H1 (cell line): ENCODE measurements at regions not wholly inside any gene's neighbourhood (a gene's known extent, or its start where the extent isn't known, plus 50 kb on each side); places are given as distances from the start of the nearest gene placed in this dataset.

Experiments used
- CTCF ChIA-PET: fragments of 300-600 bp; sonication (Branson Sonifier 250); formaldehyde crosslinking; loops from one replicate; lab custom pipeline; 2021; ENCODE audit not compliant: partially characterized antibody; lab: Charles Lee
- POLR2A ChIA-PET: fragments of 300-600 bp; sonication (Branson Sonifier 250); formaldehyde crosslinking; loops from one replicate; lab custom pipeline; 2021; ENCODE audit warnings: inconsistent platforms; ENCODE audit not compliant: partially characterized antibody; lab: Charles Lee
- DNase-seq, 2 experiments: peaks; one replicate each; pipeline versions ENCODE4 v3.0.0 to v3.0.0-alpha.2; 2010 to 2022; ENCODE audit warnings: low spot score in 2 of 2, low read depth in 1 of 2, mixed read lengths in 1 of 2
- FAIRE-seq: peaks from 2 replicates; lab custom pipeline; 2011; peaks lifted over from hg19 to GRCh38; lab: Jason Lieb, UNC
- H2AFZ ChIP-seq: 2 replicates; pipeline ENCODE4 v1.8.1; 2012; ENCODE audit warnings: low read length, inconsistent platforms
- H2AK5ac ChIP-seq: 2 replicates; pipeline ENCODE4 v1.6.1; 2013; ENCODE audit warnings: low read depth, low read length
- H2BK120ac ChIP-seq: replicated peaks from 2 replicates; pipeline ENCODE3; 2013; ENCODE audit warnings: low read depth, low read length, inconsistent platforms
- H2BK12ac ChIP-seq: 2 replicates; pipeline ENCODE4 v1.6.1; 2013; ENCODE audit warnings: low read depth, low read length
- H2BK15ac ChIP-seq: 2 replicates; pipeline ENCODE4 v1.6.1; 2013; ENCODE audit warnings: low read length
- H2BK20ac ChIP-seq: 2 replicates; pipeline ENCODE4 v1.6.1; 2013; ENCODE audit warnings: low read length
- H2BK5ac ChIP-seq: 2 replicates; pipeline ENCODE4 v1.6.1; 2013; ENCODE audit warnings: low read depth, low read length
- H3K14ac ChIP-seq: 2 replicates; pipeline ENCODE4 v1.6.1; 2013; ENCODE audit warnings: inconsistent platforms; ENCODE audit not compliant: insufficient read length
- H3K18ac ChIP-seq: 2 replicates; pipeline ENCODE4 v1.6.1; 2013; ENCODE audit warnings: low read length; ENCODE audit errors: extremely low read depth
- H3K23ac ChIP-seq: 2 replicates; pipeline ENCODE4 v1.6.1; 2013; ENCODE audit warnings: inconsistent platforms; ENCODE audit not compliant: insufficient read length
- H3K23me2 ChIP-seq: 2 replicates; pipeline ENCODE4 v1.6.1; 2013; ENCODE audit warnings: low read depth, low read length
- H3K27ac ChIP-seq: 2 replicates; pipeline ENCODE4 v1.6.1; 2011; ENCODE audit warnings: low read depth, low read length, inconsistent platforms
- H3K27me3 ChIP-seq, 4 experiments: replicated peaks in 1 of 4; 1 replicate in 1 of 4; 2 replicates in 3 of 4; pipeline versions ENCODE4 v1.6.1 to v1.8.1; 2011 to 2013; ENCODE audit warnings: low read length in 3 of 4, mild to moderate bottlenecking in 3 of 4, inconsistent platforms in 2 of 4, mixed read lengths in 2 of 4, moderate library complexity in 1 of 4; ENCODE audit not compliant: control insufficient read depth in 3 of 4, insufficient read depth in 3 of 4; ENCODE audit errors: extremely low read depth in 1 of 4
- H3K36me3 ChIP-seq, 4 experiments: 2 replicates each; pipeline versions ENCODE4 v1.6.1 to v1.8.1; 2011 to 2013; ENCODE audit warnings: mild to moderate bottlenecking in 4 of 4, low read length in 3 of 4, moderate library complexity in 2 of 4, control low read depth in 1 of 4, inconsistent platforms in 1 of 4; ENCODE audit not compliant: insufficient read depth in 4 of 4, control insufficient read depth in 2 of 4
- H3K4ac ChIP-seq: replicated peaks from 2 replicates; pipeline ENCODE3; 2013; ENCODE audit warnings: low read length, low read depth, mixed read lengths, inconsistent platforms; ENCODE audit not compliant: insufficient read length
- H3K4me1 ChIP-seq, 4 experiments: replicated peaks in 1 of 4; 1 replicate in 1 of 4; 2 replicates in 3 of 4; pipeline versions ENCODE4 v1.6.1 to v1.8.1; 2011 to 2013; ENCODE audit warnings: low read length in 3 of 4, inconsistent platforms in 2 of 4, mixed read lengths in 1 of 4; ENCODE audit not compliant: insufficient read depth in 4 of 4, control insufficient read depth in 3 of 4
- H3K4me2 ChIP-seq, 2 experiments: 2 replicates each; pipeline versions ENCODE4 v1.6.1 to v1.8.1; 2011 to 2013; ENCODE audit warnings: low read depth in 2 of 2, low read length in 2 of 2, control low read depth in 1 of 2, inconsistent platforms in 1 of 2, mild to moderate bottlenecking in 1 of 2; ENCODE audit not compliant: insufficient read depth in 1 of 2
- H3K4me3 ChIP-seq, 4 experiments: fragments of 200-600, 300-600 bp in 1 of 4; sonication (generic), shearing (Covaris generic), sonication (Bioruptor Twin) in 1 of 4; 2 replicates each; pipeline versions ENCODE4 v1.5.1 to v1.8.1; 2011 to 2016; ENCODE audit warnings: low read length in 4 of 4, low read depth in 3 of 4, control low read depth in 2 of 4, inconsistent platforms in 2 of 4, mild to moderate bottlenecking in 2 of 4, mixed read lengths in 1 of 4, moderate library complexity in 1 of 4; ENCODE audit not compliant: insufficient read depth in 2 of 4; ENCODE audit errors: extremely low read depth in 1 of 4
- H3K56ac ChIP-seq: replicated peaks from 2 replicates; pipeline ENCODE3; 2013; ENCODE audit warnings: low read depth, mild to moderate bottlenecking, mixed read lengths, low read length, inconsistent platforms; ENCODE audit not compliant: insufficient read length
- H3K79me1 ChIP-seq: 2 replicates; pipeline ENCODE4 v1.6.1; 2013; ENCODE audit warnings: low read depth, low read length, control low read depth
- H3K79me2 ChIP-seq, 2 experiments: 2 replicates each; pipeline versions ENCODE4 v1.6.1 to v1.8.1; 2012 to 2013; ENCODE audit warnings: low read length in 2 of 2, mild to moderate bottlenecking in 2 of 2, inconsistent platforms in 1 of 2; ENCODE audit not compliant: insufficient read depth in 2 of 2, control insufficient read depth in 1 of 2
- H3K9ac ChIP-seq, 4 experiments: replicated peaks in 1 of 4; 1 replicate in 1 of 4; 2 replicates in 3 of 4; pipeline versions ENCODE4 v1.6.1 to v1.8.1; 2011 to 2013; ENCODE audit warnings: low read depth in 3 of 4, low read length in 3 of 4, control low read depth in 2 of 4, mild to moderate bottlenecking in 2 of 4, moderate library complexity in 2 of 4, inconsistent platforms in 1 of 4; ENCODE audit errors: extremely low read depth in 1 of 4
- H3K9me3 ChIP-seq, 2 experiments: 2 replicates each; pipeline versions ENCODE4 v1.6.1 to v1.8.1; 2012 to 2013; ENCODE audit warnings: mild to moderate bottlenecking in 2 of 2, moderate library complexity in 2 of 2, control low read depth in 1 of 2, inconsistent platforms in 1 of 2, low read depth in 1 of 2, low read length in 1 of 2, mixed read lengths in 1 of 2; ENCODE audit not compliant: insufficient read depth in 2 of 2
- H4K20me1 ChIP-seq, 2 experiments: replicated peaks in 1 of 2; 2 replicates each; pipeline versions ENCODE3 to v1.8.1; 2011 to 2013; ENCODE audit warnings: inconsistent platforms in 2 of 2, low read length in 2 of 2, mild to moderate bottlenecking in 1 of 2; ENCODE audit not compliant: insufficient read depth in 2 of 2, control insufficient read depth in 1 of 2
- H4K5ac ChIP-seq: 2 replicates; pipeline ENCODE4 v1.6.1; 2013; ENCODE audit warnings: low read length, low read depth, mixed read lengths, inconsistent platforms; ENCODE audit not compliant: insufficient read length
- H4K8ac ChIP-seq: 2 replicates; pipeline ENCODE4 v1.8.0; 2013; ENCODE audit warnings: mild to moderate bottlenecking, moderate library complexity, low read length, inconsistent platforms; ENCODE audit not compliant: insufficient read depth; ENCODE audit errors: extremely low read depth
- H4K91ac ChIP-seq: replicated peaks from 2 replicates; pipeline ENCODE3; 2013; ENCODE audit warnings: low read length, mixed read lengths, inconsistent platforms; ENCODE audit not compliant: insufficient read length
- MAX ChIP-seq: IDR thresholded peaks from 2 replicates; pipeline ENCODE4 v1.6.1; 2012; ENCODE audit warnings: inconsistent platforms
- RAD21 ChIP-seq, 2 experiments: IDR thresholded peaks in 1 of 2; conservative IDR thresholded peaks in 1 of 2; 2 replicates each; pipeline ENCODE4 v1.6.1; 2011; ENCODE audit warnings: low read depth in 2 of 2, low read length in 2 of 2, improper control_type of control experiment in 1 of 2, inconsistent platforms in 1 of 2, mild to moderate bottlenecking in 1 of 2, moderate library complexity in 1 of 2
- WGBS, 2 experiments: shearing (Covaris generic) in 1 of 2; methylation state at CpG; one replicate each; pipeline versions ENCODE4 v1.1.6 to v1.1.7; 2013 to 2015; ENCODE audit warnings: low lambda C conversion rate in 2 of 2, mixed read lengths in 2 of 2, inconsistent platforms in 1 of 2, low coverage in 1 of 2, missing lambda C conversion rate in 1 of 2; ENCODE audit not compliant: insufficient replicate concordance in 2 of 2, insufficient coverage in 1 of 2, insufficient read length in 1 of 2; ENCODE audit errors: extremely low coverage in 1 of 2, missing lambda C conversion rate in 1 of 2; 5-methylcytosine and 5-hydroxymethylcytosine counted together
- TF ChIP-seq, protein P1 (sequence below), 3 experiments: IDR thresholded peaks; 1 replicate in 2 of 3; 2 replicates in 1 of 3; pipeline versions ENCODE4 v1.5.1 to v1.6.1; 2011; ENCODE audit warnings: low read length in 3 of 3, mild to moderate bottlenecking in 3 of 3, inconsistent platforms in 2 of 3, low read depth in 1 of 3, moderate library complexity in 1 of 3; ENCODE audit not compliant: insufficient read depth in 1 of 3; ENCODE audit errors: control extremely low read depth in 1 of 3

DNA sequence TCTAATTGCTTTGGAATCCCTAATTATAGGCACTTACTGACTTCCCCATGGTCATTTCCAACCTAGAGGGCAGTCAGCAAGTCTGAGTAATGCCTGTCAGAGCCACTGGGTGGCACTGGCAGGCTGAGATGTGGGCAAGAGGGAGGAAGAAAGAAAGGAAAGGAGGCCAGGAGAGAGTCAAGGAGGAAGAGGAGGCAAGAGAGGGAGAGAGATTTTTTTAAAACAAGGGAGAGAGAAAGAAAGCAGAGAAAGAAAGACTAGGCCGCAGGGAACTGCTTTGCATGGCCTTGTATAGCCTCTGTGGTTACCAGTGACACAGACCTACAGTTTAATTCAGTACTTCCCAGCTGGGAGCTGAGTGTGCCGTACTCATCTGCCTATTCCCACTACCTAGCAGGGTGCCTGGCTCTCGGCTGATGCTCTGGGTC is 210.4 kb upstream of the ADO start:
- Histone ChIP-seq H3K79me1 (no peaks in the 10 kb centered on the region), H3K4me2 (no peak overlapping the region), H3K14ac (no peak overlapping the region), H3K56ac (no peak overlapping the region), H3K79me2 (no peaks in the 10 kb centered on the region), H4K5ac (no peak overlapping the region), H4K20me1 (no peaks in the 10 kb centered on the region), H2AK5ac (no peak overlapping the region), H4K91ac (no peak overlapping the region), H2AFZ (peak overlapping the region; percentile 72; the same call in 1 of the 2 replicates), H2BK15ac (peak overlapping the region; percentile 73; the same call in 1 of the 2 replicates), H2BK20ac (no peak overlapping the region), H2BK5ac (no peak overlapping the region), H2BK120ac (no peak overlapping the region), H3K36me3 (no peaks in the 10 kb centered on the region), H3K9ac (no peak overlapping the region), H4K8ac (no peak overlapping the region), H3K4me3 (no peak overlapping the region), H3K27me3 (no peaks in the 10 kb centered on the region), H3K18ac (no peak overlapping the region), H3K4ac (no peak overlapping the region), H3K27ac (no peak overlapping the region), H3K9me3 (no peaks in the 10 kb centered on the region), H3K23me2 (no peaks in the 10 kb centered on the region), H2BK12ac (no peak overlapping the region)
- FAIRE-seq (peak; percentile 7), DNase-seq (peak; percentile 43 to 74)
- 30% methylated on average over 3 of the region's 3 CpGs; no CpG with 5 or more reads in 1 of the 2 experiments for whole genome bisulfite sequencing, 2 experiments
- ChIA-PET POLR2A (interaction anchor here (0.6 kb wide), 1 partner anchor 14 kb away, joined by 3 read pairs; no protein-coding TSS in a partner anchor), CTCF (interaction anchor here (0.6 to 3.1 kb wide), 36 partner anchors 9 to 1167 kb away, joined by 3 to 22 read pairs (median 4); partner anchors contain the start of gene EGR2)
- TF ChIP-seq MAX (no peak), RAD21 (IDR thresholded peaks at IDR 0.05 in 1 of 2, conservative IDR thresholded peaks at IDR 0.05 in 1 of 2; ENCODE audit: low read depth in 2 of 2, low read length in 2 of 2) (peak; percentile 96 to 97)
- TF ChIP-seq, protein P1, sequence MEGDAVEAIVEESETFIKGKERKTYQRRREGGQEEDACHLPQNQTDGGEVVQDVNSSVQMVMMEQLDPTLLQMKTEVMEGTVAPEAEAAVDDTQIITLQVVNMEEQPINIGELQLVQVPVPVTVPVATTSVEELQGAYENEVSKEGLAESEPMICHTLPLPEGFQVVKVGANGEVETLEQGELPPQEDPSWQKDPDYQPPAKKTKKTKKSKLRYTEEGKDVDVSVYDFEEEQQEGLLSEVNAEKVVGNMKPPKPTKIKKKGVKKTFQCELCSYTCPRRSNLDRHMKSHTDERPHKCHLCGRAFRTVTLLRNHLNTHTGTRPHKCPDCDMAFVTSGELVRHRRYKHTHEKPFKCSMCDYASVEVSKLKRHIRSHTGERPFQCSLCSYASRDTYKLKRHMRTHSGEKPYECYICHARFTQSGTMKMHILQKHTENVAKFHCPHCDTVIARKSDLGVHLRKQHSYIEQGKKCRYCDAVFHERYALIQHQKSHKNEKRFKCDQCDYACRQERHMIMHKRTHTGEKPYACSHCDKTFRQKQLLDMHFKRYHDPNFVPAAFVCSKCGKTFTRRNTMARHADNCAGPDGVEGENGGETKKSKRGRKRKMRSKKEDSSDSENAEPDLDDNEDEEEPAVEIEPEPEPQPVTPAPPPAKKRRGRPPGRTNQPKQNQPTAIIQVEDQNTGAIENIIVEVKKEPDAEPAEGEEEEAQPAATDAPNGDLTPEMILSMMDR (IDR thresholded peaks at IDR 0.05; ENCODE audit: control extremely low read depth in 1 of 3, insufficient read depth in 1 of 3, low read depth in 1 of 3, low read length in 3 of 3): peak; percentile 83 to 93 (median 87)
- TF ChIP-seq, all 59 proteins: peak for 2
- peaks cover 0 to 2% (median 0%) of the 10 kb centered on the region in 4 experiments; a peak in 1 of 7 replicates for H3K4me1 ChIP-seq
- no peak overlapping the region for H3K23ac ChIP-seq
